PC-9 (cell line): ENCODE measurements at regions not wholly inside any gene's neighbourhood (a gene's known extent, or its start where the extent isn't known, plus 50 kb on each side); places are given as distances from the start of the nearest gene placed in this dataset.

ENCODE experiments used
- CTCF ChIP-seq: fragments of 200-600 bp; sonication (generic); conservative IDR thresholded peaks from 2 replicates; pipeline ENCODE4 v1.6.1; 2017; ENCODE audit warnings: mixed run types, antibody characterized with exemption, mild to moderate bottlenecking, moderate library complexity
- EZH2 ChIP-seq: fragments of 200-600 bp; sonication (generic); IDR thresholded peaks from 2 replicates; pipeline ENCODE4 v1.8.0; 2017; ENCODE audit warnings: antibody characterized with exemption, low read depth

DNA sequence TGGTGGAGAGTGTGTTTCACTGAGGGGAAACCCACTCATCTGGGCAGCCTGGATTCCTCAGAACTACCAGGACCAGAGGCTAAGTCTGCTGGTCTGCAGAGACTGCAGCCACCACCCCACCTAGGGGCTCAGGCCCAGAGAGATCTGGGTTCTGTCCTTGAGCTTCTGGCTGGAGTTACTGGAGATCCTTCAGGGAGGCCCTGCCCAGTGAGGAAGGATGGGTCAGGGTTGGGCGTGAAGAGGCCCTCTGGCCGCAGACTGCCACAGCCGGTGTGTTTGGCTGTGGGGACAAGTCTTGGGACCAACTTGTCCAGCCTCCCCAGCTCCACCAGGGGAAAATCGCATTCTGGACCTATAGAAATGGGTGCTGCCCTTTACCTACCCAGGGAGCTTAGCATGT lies 235.3 kb upstream of the CBLB start:
- TF ChIP-seq CTCF (no peak), EZH2 (no peak)
